B cell (primary cell): ENCODE measurements at regions not wholly inside any gene's neighbourhood (a gene's known extent, or its start where the extent isn't known, plus 50 kb on each side); places are given as distances from the start of the nearest gene placed in this dataset.

Experiments
- CTCF ChIP-seq: fragments of 200-600 bp; IDR thresholded peaks from one replicate; pipeline ENCODE4 v1.8.0; 2022; ENCODE audit warnings: antibody characterized with exemption, mild to moderate bottlenecking
- EZH2 ChIP-seq: IDR thresholded peaks from 2 replicates; pipeline ENCODE4 v1.6.1; 2012; ENCODE audit warnings: borderline replicate concordance, low read depth, mild to moderate bottlenecking, moderate library complexity, low read length; ENCODE audit not compliant: insufficient read depth, poor library complexity, severe bottlenecking

GRCh38 chr1:38375035-38375434, 328.4 kb upstream of the POU3F1 start:
- TF ChIP-seq CTCF (no peak), EZH2 (no peak)
